BJ (cell line): ENCODE measurements at regions not wholly inside any gene's neighbourhood (a gene's known extent, or its start where the extent isn't known, plus 50 kb on each side); places are given as distances from the start of the nearest gene placed in this dataset.

Experiments
- CTCF ChIA-PET: fragments of 350-600 bp; formaldehyde crosslinking; extraction: SDS; loops from one replicate; lab custom pipeline; 2021; ENCODE audit warnings: antibody characterized with exemption, inconsistent platforms; lab: Yijun Ruan, JAX
- POLR2A ChIA-PET: fragments of 300-600 bp; sonication (Branson Sonifier 250); formaldehyde crosslinking; extraction: SDS; loops from one replicate; lab custom pipeline; 2021; ENCODE audit warnings: antibody characterized with exemption; lab: Charles Lee
- DNase-seq: peaks from one replicate; pipeline ENCODE4 v3.0.0-alpha.2; 2011; ENCODE audit warnings: low read depth
- H3K27me3 ChIP-seq: 2 replicates; pipeline ENCODE4 v1.6.0; 2011; ENCODE audit warnings: low read length; ENCODE audit not compliant: control insufficient read depth, insufficient read depth
- H3K36me3 ChIP-seq: 2 replicates; pipeline ENCODE4 v1.5.1; 2011; ENCODE audit warnings: low read length; ENCODE audit not compliant: control insufficient read depth, insufficient read depth
- H3K4me3 ChIP-seq: 2 replicates; pipeline ENCODE4 v1.5.1; 2011; ENCODE audit warnings: low read depth, mild to moderate bottlenecking, control low read depth, low read length
- TF ChIP-seq, protein P1 (sequence below): IDR thresholded peaks from 2 replicates; pipeline ENCODE4 v1.5.1; 2011; ENCODE audit warnings: low read depth, mild to moderate bottlenecking, control low read depth, inconsistent platforms, low read length, moderate library complexity; ENCODE audit not compliant: insufficient read depth

DNA sequence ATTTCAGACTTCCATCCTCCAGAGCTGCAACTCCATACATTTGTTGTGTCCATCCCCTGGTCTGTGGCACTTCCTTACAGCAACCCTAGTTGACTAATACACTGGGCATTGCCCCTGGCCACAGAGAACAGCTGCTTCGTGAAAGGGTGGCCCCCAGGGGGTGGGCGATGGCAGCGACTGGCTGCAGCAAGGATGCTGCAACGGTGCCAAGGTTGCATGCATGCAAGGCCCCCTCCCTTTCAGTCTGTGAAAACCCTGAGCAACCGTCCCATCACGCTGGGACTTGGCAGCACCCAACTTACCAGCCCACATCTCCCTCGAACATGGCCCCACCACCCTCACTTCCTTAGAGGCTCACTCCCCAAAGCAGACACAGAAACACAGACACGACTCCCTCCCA is 162.5 kb downstream of the MED10 start:
- Histone ChIP-seq H3K36me3 (no peaks in the 10 kb centered on the region), H3K4me3 (no peak overlapping the region), H3K27me3 (no peaks in the 10 kb centered on the region)
- DNase-seq, result no peak
- ChIA-PET POLR2A (no interaction called here), CTCF (no interaction called here)
- TF ChIP-seq, protein P1, sequence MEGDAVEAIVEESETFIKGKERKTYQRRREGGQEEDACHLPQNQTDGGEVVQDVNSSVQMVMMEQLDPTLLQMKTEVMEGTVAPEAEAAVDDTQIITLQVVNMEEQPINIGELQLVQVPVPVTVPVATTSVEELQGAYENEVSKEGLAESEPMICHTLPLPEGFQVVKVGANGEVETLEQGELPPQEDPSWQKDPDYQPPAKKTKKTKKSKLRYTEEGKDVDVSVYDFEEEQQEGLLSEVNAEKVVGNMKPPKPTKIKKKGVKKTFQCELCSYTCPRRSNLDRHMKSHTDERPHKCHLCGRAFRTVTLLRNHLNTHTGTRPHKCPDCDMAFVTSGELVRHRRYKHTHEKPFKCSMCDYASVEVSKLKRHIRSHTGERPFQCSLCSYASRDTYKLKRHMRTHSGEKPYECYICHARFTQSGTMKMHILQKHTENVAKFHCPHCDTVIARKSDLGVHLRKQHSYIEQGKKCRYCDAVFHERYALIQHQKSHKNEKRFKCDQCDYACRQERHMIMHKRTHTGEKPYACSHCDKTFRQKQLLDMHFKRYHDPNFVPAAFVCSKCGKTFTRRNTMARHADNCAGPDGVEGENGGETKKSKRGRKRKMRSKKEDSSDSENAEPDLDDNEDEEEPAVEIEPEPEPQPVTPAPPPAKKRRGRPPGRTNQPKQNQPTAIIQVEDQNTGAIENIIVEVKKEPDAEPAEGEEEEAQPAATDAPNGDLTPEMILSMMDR, result no peak

DNA sequence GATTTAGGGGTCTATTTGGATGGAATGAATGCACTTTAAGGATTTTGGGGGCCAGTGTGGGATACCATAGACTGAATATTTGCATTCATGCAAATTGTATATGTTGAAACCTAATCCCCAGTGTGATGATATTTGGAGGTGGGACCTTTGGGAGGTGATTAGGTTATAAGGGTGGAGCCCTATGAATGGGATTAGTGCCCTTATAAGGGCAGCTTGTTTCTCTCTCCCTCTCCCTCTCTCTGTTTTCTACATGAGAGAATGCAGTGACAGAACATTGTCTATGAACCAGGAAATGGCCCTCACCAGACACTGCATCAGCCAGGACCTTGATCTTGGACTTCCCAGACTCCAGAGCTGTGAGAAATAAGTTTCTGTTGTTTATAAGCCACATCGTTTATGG is 166.1 kb downstream of the MED10 start:
- no peak for DNase-seq
- Histone ChIP-seq H3K27me3 (no peaks in the 10 kb centered on the region), H3K36me3 (no peaks in the 10 kb centered on the region), H3K4me3 (no peak overlapping the region)
- POLR2A ChIA-PET, result no interaction called here
- TF ChIP-seq, protein P1, result no peak
- CTCF ChIA-PET, result no interaction called here

DNA sequence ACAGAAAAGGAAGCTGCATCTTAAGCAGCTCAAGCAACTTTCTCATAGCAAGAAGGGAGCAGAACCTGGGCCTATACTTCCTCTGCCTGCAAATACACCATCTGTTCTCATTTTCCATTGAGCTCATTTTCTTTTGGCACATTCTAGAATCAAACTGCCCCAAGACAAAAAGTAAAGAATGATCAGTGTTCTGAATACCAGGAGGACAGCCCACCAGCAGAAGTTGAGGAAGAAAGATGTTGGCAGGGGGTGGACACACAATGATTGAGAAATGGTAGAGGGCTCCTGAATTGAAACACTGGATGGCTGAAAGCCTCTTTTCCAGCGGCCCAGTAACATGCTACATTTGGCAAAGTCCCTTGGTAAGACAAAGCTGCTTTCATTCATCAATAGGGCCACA is 171.8 kb downstream of the MED10 start:
- ChIA-PET POLR2A (no interaction called here), CTCF (no interaction called here)
- no peak overlapping the region for H3K4me3 ChIP-seq
- no peaks in the 10 kb centered on the region for H3K36me3 ChIP-seq
- no peaks in the 10 kb centered on the region for H3K27me3 ChIP-seq
- TF ChIP-seq, protein P1, result no peak
- no peak for DNase-seq

DNA sequence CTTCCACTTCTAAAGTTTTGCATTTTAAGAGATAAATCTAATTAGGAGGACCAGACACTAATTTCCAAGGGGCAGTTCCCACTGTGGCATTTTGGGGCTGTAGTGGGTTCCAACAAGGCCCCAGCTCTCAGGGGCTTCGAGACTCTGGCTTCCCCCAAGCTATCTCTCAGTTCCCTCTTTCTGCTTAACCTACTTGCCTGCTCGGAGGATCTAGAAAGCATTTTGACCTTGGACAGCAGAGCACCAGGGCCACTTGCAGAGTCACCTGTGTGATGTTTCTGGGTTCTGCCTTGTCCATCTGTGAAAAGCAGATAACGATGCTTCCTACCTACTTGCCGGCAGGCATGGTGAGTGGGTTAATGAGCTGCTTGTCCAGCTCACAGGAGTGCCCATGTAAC is 175.4 kb downstream of the MED10 start:
- no peaks in the 10 kb centered on the region for H3K27me3 ChIP-seq
- DNase-seq, result no peak
- TF ChIP-seq, protein P1, result no peak
- H3K36me3 ChIP-seq, result no peaks in the 10 kb centered on the region
- ChIA-PET CTCF (no interaction called here), POLR2A (no interaction called here)
- no peak overlapping the region for H3K4me3 ChIP-seq

DNA sequence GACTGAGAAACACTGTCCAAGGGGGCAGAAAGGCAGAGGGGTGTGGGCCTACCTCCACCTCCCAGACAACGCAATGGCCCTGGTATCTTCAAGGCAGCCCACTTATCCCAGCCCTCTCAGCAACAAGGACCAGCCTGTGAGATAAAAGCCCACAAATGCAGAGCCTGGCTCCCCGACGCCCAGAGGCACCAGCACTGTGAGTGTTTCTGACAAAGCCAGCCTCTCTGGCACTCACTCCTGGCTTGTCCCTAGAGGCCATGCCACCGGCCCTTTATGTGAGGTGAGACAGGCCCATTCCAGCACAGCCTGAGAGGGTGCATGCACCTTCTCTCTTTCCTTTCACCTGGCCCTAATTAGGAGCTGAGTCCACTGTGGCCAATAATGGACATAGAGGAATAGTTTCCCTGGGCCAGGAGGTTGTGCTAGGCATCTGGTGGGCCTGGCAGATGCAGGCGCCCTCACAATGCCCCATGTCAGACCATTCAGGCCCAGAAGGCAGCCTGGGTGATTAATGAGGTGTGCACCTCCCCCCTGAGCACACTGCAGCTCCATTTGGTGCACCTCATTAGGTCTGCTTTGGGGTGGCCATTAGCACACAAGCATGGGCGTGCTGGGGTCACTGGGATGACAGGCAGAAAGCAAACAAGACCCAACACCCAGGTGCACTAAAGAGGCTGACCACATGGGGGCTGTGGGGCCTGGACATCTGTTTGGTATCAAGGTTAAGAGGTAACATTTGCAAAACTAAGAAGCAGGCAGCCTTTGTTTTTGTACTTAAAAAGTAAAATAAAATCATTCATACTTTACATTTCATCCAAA is 176.0 kb downstream of the MED10 start:
- DNase-seq, result no peak
- no peaks in the 10 kb centered on the region for H3K36me3 ChIP-seq
- TF ChIP-seq, protein P1, result no peak
- ChIA-PET POLR2A (interaction anchor here (0.5 kb wide), 1 partner anchor 65 kb away, joined by 3 read pairs; no protein-coding TSS in a partner anchor), CTCF (no interaction called here)
- no peak overlapping the region for H3K4me3 ChIP-seq
- no peaks in the 10 kb centered on the region for H3K27me3 ChIP-seq
